Fibroblast of pulmonary artery (primary cell): ENCODE measurements at regions not wholly inside any gene's neighbourhood (a gene's known extent, or its start where the extent isn't known, plus 50 kb on each side); places are given as distances from the start of the nearest gene placed in this dataset.
"Not testable (repeated sequence)": the region's sequence is repeated elsewhere in the genome, so short reads cannot be mapped to it uniquely, and the experiment has no call there.

Experiments used
- DNase-seq: peaks from one replicate; pipeline ENCODE4 v3.0.0-alpha.2; 2010; ENCODE audit warnings: low read depth
- H3K4me3 ChIP-seq: replicated peaks from 2 replicates; pipeline ENCODE4 v1.5.1; 2011; ENCODE audit warnings: low read depth, mild to moderate bottlenecking, control low read depth, low read length, moderate library complexity
- CTCF ChIP-seq: IDR thresholded peaks from 2 replicates; pipeline ENCODE4 v1.5.1; 2011; ENCODE audit warnings: mild to moderate bottlenecking, control low read depth, low read length, inconsistent platforms; ENCODE audit errors: missing control alignments

DNA sequence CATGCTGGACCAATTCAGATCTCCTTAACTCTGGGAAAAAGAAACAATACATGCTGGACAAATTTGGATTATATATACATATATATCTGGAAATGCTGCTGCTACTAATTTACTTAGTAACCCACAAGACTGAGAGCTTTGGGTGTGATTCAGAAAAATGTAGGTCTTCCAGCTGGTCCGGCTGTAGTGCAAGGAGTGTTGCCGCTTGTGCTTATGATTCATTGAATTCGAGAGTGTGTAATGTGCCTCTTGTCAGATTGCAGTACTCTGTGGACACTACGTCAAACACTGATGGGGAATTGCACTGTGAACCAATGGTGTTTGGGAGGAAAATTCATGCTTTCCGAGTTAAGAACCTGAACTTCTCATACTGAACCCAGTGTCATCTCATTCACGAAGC lies 1155.5 kb downstream of the EPHA7 start:
- no peak for DNase-seq
- no peak overlapping the region for H3K4me3 ChIP-seq
- TF ChIP-seq CTCF = no peak

- TF ChIP-seq CTCF = no peak
- DNase-seq = no peak
- H3K4me3 ChIP-seq = no peak overlapping the region
Measured at GRCh38 chr6:92259171-92259570, 1160.2 kb downstream of the EPHA7 start.

DNA sequence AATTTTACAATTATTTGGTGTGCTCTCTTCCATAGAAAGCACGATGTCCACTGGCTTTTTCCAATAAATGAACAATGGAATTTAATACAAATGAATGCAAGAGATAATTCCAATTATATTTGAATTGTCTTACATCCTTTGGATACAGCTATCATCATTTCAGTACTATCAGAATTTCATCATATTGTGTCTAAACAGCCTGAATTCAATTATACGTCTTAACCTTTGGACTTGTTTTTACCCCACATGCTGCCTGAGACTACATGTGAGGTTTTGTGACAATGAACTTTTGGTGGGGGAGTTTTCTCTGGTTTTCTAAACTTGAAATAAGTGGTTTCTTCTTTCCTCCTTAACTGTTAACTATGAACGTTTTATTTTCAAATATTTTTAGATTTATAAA lies 1176.0 kb downstream of the EPHA7 start:
- DNase-seq = no peak
- H3K4me3 ChIP-seq = no peak overlapping the region
- TF ChIP-seq CTCF = no peak

GRCh38 chr6:92231171-92231701 lies 1188.1 kb downstream of the EPHA7 start:
- no peak for TF ChIP-seq CTCF
- H3K4me3 ChIP-seq = no peak overlapping the region
- DNase-seq = no peak

- DNase-seq, H3K4me3 ChIP-seq: not testable (repeated sequence)
Measured at GRCh38 chr6:92219987-92220386, 1199.4 kb downstream of the EPHA7 start.

DNA sequence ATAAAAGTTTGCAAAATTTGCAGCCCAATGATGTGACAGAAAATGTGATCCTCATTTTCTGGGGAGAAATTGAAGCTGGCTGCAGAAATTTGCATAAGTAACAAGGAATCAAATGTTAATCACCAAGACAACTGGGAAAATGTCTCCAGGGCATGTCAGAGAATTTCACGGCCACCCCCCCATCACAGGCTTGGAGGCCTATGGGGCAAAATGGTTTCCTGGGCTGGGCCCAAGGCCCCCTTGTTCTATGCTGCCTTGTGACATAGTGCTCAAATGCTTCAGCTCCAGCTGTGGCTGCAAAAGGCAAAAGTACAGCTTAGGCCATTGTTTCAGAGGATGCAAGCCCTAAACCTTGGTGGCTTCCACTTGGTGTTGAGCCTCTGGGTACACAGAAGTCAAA lies 1202.6 kb downstream of the EPHA7 start:
- no peak for DNase-seq
- TF ChIP-seq CTCF = no peak

GRCh38 chr6:92201618-92202017 lies 1217.7 kb downstream of the EPHA7 start:
- TF ChIP-seq CTCF = no peak
- DNase-seq = no peak
- no peak overlapping the region for H3K4me3 ChIP-seq

More for the DNA sequence above, 1202.6 kb downstream of the EPHA7 start:
- H3K4me3 ChIP-seq = no peak overlapping the region

GRCh38 chr6:92196325-92196724 lies 1223.0 kb downstream of the EPHA7 start:
- TF ChIP-seq CTCF = no peak
- DNase-seq = no peak
- H3K4me3 ChIP-seq = no peak overlapping the region
